Hematopoietic multipotent progenitor cell treated with erythropoietin and hydrocortisone succinate and interleukin-3 and kit ligand, for 4 days (in vitro differentiated cells): ENCODE measurements at regions not wholly inside any gene's neighbourhood (a gene's known extent, or its start where the extent isn't known, plus 50 kb on each side); places are given as distances from the start of the nearest gene placed in this dataset.

Source experiments
- DNase-seq: peaks from one replicate; pipeline ENCODE4 v3.0.0-alpha.2; 2015

GRCh38 chr3:143208976-143209714, 89.6 kb downstream of the CHST2 start:
- peak; percentile 24 for DNase-seq

DNA sequence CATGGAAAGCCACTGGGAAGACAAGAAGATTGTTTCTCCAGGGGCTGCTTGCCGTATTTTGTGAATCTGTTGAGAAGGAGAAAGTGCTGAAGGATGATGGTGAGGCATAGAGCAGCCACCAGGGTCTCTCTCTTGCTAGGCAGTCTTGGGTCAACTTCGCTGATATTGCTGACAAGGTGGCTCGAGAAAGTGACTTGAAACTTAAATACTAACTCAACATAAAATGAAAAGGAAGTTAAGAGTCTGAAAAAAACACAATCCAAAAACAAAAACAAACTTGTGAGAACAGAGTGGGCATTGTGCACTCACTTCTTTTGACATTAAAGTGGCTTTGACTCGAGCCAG, 90.1 kb downstream of the CHST2 start:
- DNase-seq: no peak

DNA sequence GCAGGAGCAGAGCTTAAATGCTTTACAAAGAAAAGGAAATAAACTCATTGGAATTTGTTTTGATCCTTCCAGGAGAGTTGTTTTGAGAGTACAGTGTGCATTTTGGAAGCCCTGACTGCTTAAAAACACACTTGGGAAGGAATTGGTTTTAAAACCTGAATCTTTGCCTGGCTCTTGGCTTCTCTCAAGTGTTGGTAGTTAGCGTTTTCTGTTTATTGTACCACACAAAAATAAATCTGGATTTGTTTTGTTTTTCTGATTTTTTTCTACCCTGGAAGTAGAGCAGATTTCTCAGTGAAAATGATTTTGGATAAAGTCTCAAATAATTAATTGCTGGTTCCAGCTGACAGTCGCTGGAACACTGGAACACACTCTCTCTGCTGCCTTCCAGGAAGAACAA, 90.6 kb downstream of the CHST2 start:
- DNase-seq: no peak

DNA sequence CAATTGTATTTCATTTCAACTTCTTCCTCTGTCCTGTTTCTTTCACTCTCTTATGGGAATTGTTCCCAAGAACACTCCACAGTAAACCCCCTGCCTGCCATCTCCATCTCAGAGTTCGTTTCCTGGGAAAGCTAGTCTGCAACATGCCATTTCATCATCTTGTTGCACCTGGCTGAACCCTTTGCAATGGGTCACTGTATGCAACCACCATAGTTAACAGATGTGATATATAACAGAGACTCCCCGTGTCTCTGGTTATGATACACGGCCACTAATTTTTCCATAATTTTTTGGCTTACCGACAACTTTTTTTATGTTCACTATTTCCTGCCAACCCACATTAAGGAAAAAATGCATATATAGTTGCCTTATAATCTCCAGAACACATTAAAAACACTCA, 95.5 kb downstream of the CHST2 start:
- DNase-seq: no peak
